Astrocyte of the hippocampus (primary cell): ENCODE measurements at regions not wholly inside any gene's neighbourhood (a gene's known extent, or its start where the extent isn't known, plus 50 kb on each side); places are given as distances from the start of the nearest gene placed in this dataset.
A peak's percentile ranks its signal among the peaks of the same experiment; 100 is the strongest.

Experiments
- DNase-seq: peaks from one replicate; pipeline ENCODE4 v3.0.0; 2011; ENCODE audit warnings: low read depth, low spot score

- no peak for DNase-seq
These were observed 203.8 kb upstream of the SOX1 start for GRCh38 chr13:111862836-111863815.

GRCh38 chr13:111864566-111864965, 202.4 kb upstream of the SOX1 start:
- DNase-seq = no peak

GRCh38 chr13:111865046-111865445, 201.9 kb upstream of the SOX1 start:
- no peak for DNase-seq

DNA sequence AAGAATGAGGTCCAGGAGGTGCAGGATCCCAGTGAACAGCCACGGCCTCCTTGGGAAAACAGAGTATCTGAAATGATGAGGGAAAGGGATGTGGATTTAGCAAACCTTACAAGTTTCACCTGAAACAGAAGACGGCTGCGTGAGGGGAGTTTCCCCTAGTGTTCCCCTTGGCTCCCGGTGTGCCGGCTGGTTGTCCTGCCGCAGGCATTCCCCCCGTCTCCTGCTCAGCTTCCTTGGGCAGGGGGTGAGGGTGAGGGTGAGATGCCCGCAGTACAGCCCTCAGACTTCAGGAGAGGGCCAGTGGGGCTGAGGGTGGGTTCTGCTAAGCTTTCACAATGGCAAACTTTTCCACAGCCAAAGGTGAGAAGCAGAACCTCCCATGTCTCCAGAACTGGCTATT, 201.1 kb upstream of the SOX1 start:
- DNase-seq = no peak

- no peak for DNase-seq
These were observed 200.2 kb upstream of the SOX1 start for GRCh38 chr13:111866731-111867245.

- DNase-seq = no peak
These were observed 199.3 kb upstream of the SOX1 start for GRCh38 chr13:111867657-111868056.

GRCh38 chr13:111868716-111869115, 198.2 kb upstream of the SOX1 start:
- DNase-seq = no peak

- no peak for DNase-seq
These were observed 194.3 kb upstream of the SOX1 start for GRCh38 chr13:111872475-111873150.

- DNase-seq = no peak
These were observed 193.2 kb upstream of the SOX1 start for GRCh38 chr13:111873676-111874178.

- DNase-seq = no peak
These were observed 192.0 kb upstream of the SOX1 start for GRCh38 chr13:111874981-111875380.

GRCh38 chr13:111875915-111876314, 191.0 kb upstream of the SOX1 start:
- DNase-seq = no peak

DNA sequence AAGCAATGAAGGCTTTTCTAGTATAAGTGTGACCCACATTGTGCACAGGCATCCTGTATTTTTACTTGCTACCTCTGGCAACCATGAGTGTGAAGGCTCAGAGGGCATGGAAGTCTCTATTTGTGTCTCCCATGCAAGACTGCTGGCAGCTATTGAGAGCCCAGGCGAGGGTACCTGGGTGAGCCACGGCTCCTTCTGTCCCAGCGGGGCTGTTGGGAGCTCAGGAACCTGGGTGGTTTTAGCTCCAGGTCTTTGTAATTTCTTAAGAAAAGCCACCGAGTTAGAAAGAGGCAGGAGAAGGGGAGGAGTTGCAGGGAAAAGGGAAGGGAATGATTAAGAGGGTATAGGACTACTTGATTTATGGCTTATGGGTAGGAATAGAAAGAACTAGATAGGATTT, 190.4 kb upstream of the SOX1 start:
- DNase-seq = no peak

DNA sequence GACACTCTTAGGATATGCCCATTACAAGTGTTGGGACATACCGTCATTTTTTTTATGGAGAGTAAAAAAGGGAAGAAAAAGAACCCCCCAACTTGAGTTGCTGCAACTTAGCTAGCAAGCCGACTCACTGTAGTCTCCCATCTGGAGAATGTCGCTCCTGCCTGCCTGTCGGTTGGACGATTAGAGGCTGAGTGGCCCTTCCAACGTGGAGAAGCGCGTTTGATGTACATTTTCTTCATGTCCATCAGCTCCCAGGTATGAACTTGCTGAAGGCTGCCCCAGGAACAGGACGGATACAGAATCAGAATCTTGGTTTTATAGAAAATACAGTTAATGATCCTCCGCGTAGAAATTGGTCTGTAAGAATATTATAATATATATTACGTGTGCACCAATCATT, 189.0 kb upstream of the SOX1 start:
- no peak for DNase-seq

- no peak for DNase-seq
These were observed 187.2 kb upstream of the SOX1 start for GRCh38 chr13:111879719-111880118.

GRCh38 chr13:111880185-111880584, 186.8 kb upstream of the SOX1 start:
- no peak for DNase-seq

DNA sequence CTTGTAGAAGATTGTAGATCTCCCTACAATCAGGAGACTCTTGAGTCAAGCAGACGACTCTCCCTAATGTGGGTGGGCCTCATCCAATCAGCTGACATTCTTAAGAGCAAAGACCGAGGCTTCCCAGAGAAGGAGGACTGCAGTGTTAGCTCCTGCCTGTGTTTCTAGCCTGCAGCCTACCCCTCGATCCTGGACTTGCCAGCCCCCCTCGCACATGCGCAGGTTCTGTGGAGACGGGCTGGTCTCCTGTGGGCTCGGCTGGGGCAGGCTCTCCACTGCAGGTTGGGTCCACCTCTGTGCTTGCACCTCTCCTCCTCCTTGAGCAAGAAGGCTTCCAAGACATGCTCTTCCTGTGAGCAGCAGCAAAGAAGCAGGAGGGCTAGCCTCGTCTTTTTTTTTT, 185.2 kb upstream of the SOX1 start:
- no peak for DNase-seq

DNA sequence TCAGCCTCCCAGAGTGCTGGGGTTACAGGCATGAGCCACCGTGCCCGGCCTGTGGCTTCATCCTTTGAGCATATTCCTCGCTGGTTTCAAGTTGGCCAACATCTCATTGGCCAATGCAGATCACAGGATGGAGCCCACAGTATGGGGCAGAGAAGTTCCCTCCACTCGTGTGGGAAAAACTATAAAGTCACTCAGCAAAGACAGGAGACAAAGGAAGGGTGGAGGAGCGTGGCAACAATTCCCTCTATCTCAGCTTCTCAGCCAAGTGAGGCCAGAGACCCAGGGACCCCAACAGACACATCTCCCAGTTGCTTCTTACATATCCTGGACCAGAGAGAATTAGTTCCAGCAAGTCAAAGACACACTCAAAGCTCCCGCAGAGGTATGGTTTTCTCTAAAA, 184.6 kb upstream of the SOX1 start:
- DNase-seq = no peak

DNA sequence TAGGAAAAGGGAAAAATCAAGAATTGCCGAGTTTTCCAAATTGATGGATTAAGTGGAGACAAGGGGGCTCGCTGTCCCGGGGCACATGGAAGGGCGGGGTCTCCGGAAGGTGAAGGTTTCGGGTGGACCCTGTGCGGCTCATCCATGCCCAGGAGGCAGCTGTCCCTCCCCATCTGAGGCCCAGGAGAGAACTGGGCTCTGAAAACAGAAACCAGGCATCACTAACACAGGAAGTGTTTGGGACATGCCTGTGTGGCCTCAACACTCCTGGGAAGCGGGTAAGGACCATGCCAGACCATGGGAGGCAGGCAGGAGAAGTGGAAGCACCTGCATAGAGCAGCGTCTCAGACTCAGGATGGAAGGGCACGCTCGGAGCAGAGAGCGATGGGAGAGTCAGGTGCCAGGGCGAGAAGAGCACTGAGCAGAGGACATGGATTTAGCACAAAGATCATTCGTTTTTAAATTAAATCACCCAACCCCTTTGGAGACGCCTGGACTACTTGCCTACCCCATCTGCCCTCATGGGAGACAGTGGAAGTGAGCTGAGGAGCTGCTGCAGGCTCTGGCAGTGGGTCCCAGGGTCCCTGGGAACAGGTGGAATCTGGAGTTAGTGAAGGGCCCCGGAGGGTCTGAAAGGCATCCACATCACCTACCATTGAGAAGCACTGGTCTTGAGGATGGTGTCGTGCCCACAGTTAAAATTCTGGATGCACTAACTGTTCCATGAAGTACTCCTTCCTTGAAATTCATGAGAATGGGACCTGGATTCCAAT, 183.2 kb upstream of the SOX1 start:
- no peak for DNase-seq

DNA sequence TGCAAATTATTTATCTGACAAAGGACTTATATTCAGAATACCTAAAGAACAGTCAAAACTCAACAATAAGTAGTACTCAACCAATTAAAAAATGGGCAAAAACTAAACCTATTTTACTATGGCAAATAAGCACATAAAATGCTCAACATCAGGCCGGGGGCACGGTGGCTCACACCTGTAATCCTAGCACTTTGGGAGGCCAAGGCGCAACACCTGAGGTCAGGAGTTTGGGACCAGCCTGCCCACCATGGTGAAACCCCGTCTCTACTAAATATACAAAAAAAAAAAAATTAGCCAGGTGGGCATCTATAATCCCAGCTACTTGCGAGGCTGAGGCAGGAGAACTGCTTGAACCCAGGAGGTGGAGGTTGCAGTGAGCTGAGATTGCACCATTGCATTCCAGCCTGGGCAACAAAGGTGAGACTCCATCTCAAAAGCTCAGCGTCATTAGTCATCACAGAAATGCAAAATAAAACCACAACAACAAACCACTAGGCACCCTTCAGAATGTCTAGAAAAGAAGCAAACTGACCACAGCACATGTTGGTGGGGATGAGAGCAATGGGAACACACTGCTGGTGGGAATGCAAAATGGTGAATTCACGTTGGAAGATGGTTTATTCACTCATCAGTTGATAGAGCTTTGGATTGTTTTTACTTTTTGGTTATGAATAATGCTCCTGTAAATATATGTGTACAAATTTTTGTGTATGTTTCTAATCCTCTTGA, 180.6 kb upstream of the SOX1 start:
- DNase-seq = peak; percentile 47

- DNase-seq = peak; percentile 80
These were observed 173.8 kb upstream of the SOX1 start for GRCh38 chr13:111893071-111893606.
